Neural crest cell (in vitro differentiated cells): ENCODE measurements at regions not wholly inside any gene's neighbourhood (a gene's known extent, or its start where the extent isn't known, plus 50 kb on each side); places are given as distances from the start of the nearest gene placed in this dataset.
"Not testable (repeated sequence)": the region's sequence is repeated elsewhere in the genome, so short reads cannot be mapped to it uniquely, and the experiment has no call there.

Source experiments
- DNase-seq: peaks from one replicate; pipeline ENCODE4 v3.0.0; 2021; ENCODE audit warnings: low read depth, mixed read lengths, low spot score
- H3K27ac Mint-ChIP-seq: one replicate; pipeline ENCODE4 v1.8.0; 2021; ENCODE audit warnings: mild to moderate bottlenecking, mixed read lengths; ENCODE audit not compliant: unreplicated experiment
- H3K27me3 Mint-ChIP-seq: 2 replicates; pipeline ENCODE4 v1.8.0; 2021; ENCODE audit warnings: low read depth, mild to moderate bottlenecking, mixed read lengths
- H3K36me3 Mint-ChIP-seq: 2 replicates; pipeline ENCODE4 v1.8.0; 2021; ENCODE audit warnings: low read depth, mild to moderate bottlenecking, mixed read lengths
- H3K4me1 Mint-ChIP-seq: 2 replicates; pipeline ENCODE4 v1.8.0; 2021; ENCODE audit warnings: mixed read lengths
- H3K4me3 Mint-ChIP-seq: one replicate; pipeline ENCODE4 v1.8.0; 2021; ENCODE audit warnings: mild to moderate bottlenecking, mixed read lengths
- H3K9me3 Mint-ChIP-seq: 2 replicates; pipeline ENCODE4 v1.8.0; 2021; ENCODE audit warnings: mixed read lengths
- CTCF ChIP-seq: fragments of 200-600 bp; sonication (generic); conservative IDR thresholded peaks from 2 replicates; pipeline ENCODE4 v1.5.0; 2021; ENCODE audit warnings: antibody characterized with exemption, mild to moderate bottlenecking

GRCh38 chrX:137916090-137916746, 350.3 kb downstream of the ZIC3 start:
- Mint-ChIP-seq H3K27ac (no peak overlapping the region), H3K4me3 (no peak overlapping the region), H3K4me1 (no peaks in the 10 kb centered on the region), H3K27me3 (no peaks in the 10 kb centered on the region), H3K9me3 (peaks cover 5% of the 10 kb centered on the region), H3K36me3 (peaks cover 2% of the 10 kb centered on the region)
- no peak for TF ChIP-seq CTCF
- no peak for DNase-seq

- TF ChIP-seq CTCF = peak; percentile 63
- H3K36me3 Mint-ChIP-seq = no peaks in the 10 kb centered on the region
- no peak overlapping the region for H3K27ac Mint-ChIP-seq
- H3K4me1 Mint-ChIP-seq = no peaks in the 10 kb centered on the region
- no peaks in the 10 kb centered on the region for H3K27me3 Mint-ChIP-seq
- H3K9me3 Mint-ChIP-seq = no peaks in the 10 kb centered on the region
- no peak overlapping the region for H3K4me3 Mint-ChIP-seq
- DNase-seq = no peak
Observed at GRCh38 chrX:137926090-137926489, 360.2 kb downstream of the ZIC3 start.

- Mint-ChIP-seq H3K27ac (no peak overlapping the region), H3K27me3 (no peaks in the 10 kb centered on the region), H3K9me3 (no peaks in the 10 kb centered on the region), H3K4me1 (no peaks in the 10 kb centered on the region), H3K4me3 (no peak overlapping the region), H3K36me3 (peaks cover 2% of the 10 kb centered on the region)
- TF ChIP-seq CTCF = no peak
- no peak for DNase-seq
Observed at GRCh38 chrX:137929951-137930350, 364.0 kb downstream of the ZIC3 start.

- DNase-seq = no peak
- H3K27me3 Mint-ChIP-seq = no peaks in the 10 kb centered on the region
- no peak for TF ChIP-seq CTCF
- peaks cover 2% of the 10 kb centered on the region for H3K9me3 Mint-ChIP-seq
- H3K27ac Mint-ChIP-seq = no peak overlapping the region
- H3K36me3 Mint-ChIP-seq = peaks cover 2% of the 10 kb centered on the region
- H3K4me3 Mint-ChIP-seq = no peak overlapping the region
- no peaks in the 10 kb centered on the region for H3K4me1 Mint-ChIP-seq
Observed at GRCh38 chrX:137930533-137930932, 364.6 kb downstream of the ZIC3 start.

- not testable (repeated sequence) for H3K9me3 Mint-ChIP-seq, H3K4me3 Mint-ChIP-seq, H3K36me3 Mint-ChIP-seq, H3K27me3 Mint-ChIP-seq, H3K27ac Mint-ChIP-seq, DNase-seq, H3K4me1 Mint-ChIP-seq
Observed at GRCh38 chrX:137934214-137934613, 368.3 kb downstream of the ZIC3 start.

GRCh38 chrX:137934887-137935286, 369.0 kb downstream of the ZIC3 start:
- not testable (repeated sequence) for H3K36me3 Mint-ChIP-seq, H3K9me3 Mint-ChIP-seq, DNase-seq, H3K4me1 Mint-ChIP-seq, H3K4me3 Mint-ChIP-seq, H3K27me3 Mint-ChIP-seq, H3K27ac Mint-ChIP-seq
